ENCODE measurements at regions not wholly inside any gene's neighbourhood (a gene's known extent, or its start where the extent isn't known, plus 50 kb on each side); places are given as distances from the start of the nearest gene placed in this dataset.

DNA sequence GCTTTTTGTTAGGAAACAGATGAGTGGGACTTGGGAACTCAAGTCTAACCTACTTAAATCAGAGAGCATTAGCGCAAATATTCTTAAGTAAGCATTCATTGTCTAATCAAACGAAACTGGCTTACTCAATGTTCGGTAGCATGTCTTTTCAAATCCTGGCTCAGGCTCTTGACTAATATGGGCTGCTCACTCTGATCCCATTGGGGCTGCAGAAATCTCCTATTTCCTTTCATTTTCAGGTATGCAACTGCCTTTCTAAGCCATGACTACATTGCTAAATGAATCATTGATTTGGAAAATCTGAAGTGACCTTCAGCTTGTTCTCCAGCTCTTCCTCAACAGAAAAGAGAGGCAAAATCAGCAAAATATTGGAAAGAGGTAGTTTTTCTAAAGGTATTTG is 2084.4 kb upstream of the PIK3C3 start:
- Histone ChIP-seq H3K36me3 (ENCODE audit: low read depth, missing control alignments) (no peaks in the 10 kb centered on the region), H3K27ac (no peak overlapping the region), H3K4me3 (no peak overlapping the region), H3K9me3 (no peaks in the 10 kb centered on the region), H3K4me1 (no peaks in the 10 kb centered on the region), H3K27me3 (no peaks in the 10 kb centered on the region)
- TF ChIP-seq, protein P1, sequence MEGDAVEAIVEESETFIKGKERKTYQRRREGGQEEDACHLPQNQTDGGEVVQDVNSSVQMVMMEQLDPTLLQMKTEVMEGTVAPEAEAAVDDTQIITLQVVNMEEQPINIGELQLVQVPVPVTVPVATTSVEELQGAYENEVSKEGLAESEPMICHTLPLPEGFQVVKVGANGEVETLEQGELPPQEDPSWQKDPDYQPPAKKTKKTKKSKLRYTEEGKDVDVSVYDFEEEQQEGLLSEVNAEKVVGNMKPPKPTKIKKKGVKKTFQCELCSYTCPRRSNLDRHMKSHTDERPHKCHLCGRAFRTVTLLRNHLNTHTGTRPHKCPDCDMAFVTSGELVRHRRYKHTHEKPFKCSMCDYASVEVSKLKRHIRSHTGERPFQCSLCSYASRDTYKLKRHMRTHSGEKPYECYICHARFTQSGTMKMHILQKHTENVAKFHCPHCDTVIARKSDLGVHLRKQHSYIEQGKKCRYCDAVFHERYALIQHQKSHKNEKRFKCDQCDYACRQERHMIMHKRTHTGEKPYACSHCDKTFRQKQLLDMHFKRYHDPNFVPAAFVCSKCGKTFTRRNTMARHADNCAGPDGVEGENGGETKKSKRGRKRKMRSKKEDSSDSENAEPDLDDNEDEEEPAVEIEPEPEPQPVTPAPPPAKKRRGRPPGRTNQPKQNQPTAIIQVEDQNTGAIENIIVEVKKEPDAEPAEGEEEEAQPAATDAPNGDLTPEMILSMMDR (IDR thresholded peaks at IDR 0.05), result no peak
- TF ChIP-seq POLR2A (IDR thresholded peaks at IDR 0.05), result no peak
- WGBS, 2 donors, result 88 to 98% methylated on average over 3 of the region's 3 CpGs
- intact Hi-C loops (cut with DNase I; ENCODE audit: low total_unique reads), result no loop called here
- no peak for DNase-seq

- intact Hi-C loops (cut with DNase I; ENCODE audit: low total_unique reads), result no loop called here
- no peak overlapping the region for H3K4me3 ChIP-seq
- WGBS, 2 donors, result 18 to 60% methylated on average over 2 of the region's 2 CpGs
- no peaks in the 10 kb centered on the region for H3K36me3 ChIP-seq (ENCODE audit: low read depth, missing control alignments)
- H3K9me3 ChIP-seq, result no peaks in the 10 kb centered on the region
- no peak for TF ChIP-seq POLR2A (IDR thresholded peaks at IDR 0.05)
- TF ChIP-seq, protein P1 (IDR thresholded peaks at IDR 0.05), result no peak
- no peaks in the 10 kb centered on the region for H3K27me3 ChIP-seq
- H3K4me1 ChIP-seq, result peaks cover 14% of the 10 kb centered on the region
- peak overlapping the region; percentile 19 to 54 for H3K27ac ChIP-seq
- DNase-seq, result no peak
Measured at GRCh38 chr18:39863916-39864315, 2091.1 kb upstream of the PIK3C3 start.

DNA sequence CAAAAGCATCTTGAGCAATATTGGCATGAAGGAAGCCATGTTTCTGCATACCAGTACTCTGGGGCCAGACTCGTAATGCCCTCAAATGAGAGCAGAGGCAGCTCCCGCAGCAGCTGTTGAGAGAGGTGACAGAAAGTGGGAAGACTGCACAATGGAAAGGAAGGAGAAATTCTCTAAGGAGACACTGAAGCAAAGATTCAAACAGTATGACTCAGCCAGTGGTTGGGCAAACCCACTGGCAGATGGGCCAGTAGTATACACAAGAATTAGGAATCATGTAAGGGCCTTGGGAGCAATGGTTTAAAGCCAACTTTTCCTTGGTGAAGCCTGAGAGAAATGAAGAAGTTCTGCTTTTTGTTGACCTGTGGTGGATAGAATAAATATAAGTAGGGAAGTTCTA is 2092.7 kb upstream of the PIK3C3 start:
- Histone ChIP-seq H3K27ac (peak overlapping the region; percentile 3 to 15), H3K9me3 (no peaks in the 10 kb centered on the region), H3K36me3 (ENCODE audit: low read depth, missing control alignments) (no peaks in the 10 kb centered on the region), H3K27me3 (no peaks in the 10 kb centered on the region), H3K4me3 (no peak overlapping the region), H3K4me1 (peaks cover 14% of the 10 kb centered on the region)
- no peak for DNase-seq
- WGBS, 2 donors, result 86 to 100% methylated on average over 2 of the region's 2 CpGs
- intact Hi-C loops (cut with DNase I; ENCODE audit: low total_unique reads), result no loop called here
- no peak for TF ChIP-seq POLR2A (IDR thresholded peaks at IDR 0.05)
- TF ChIP-seq, protein P1 (IDR thresholded peaks at IDR 0.05), result no peak

- TF ChIP-seq, protein P1 (IDR thresholded peaks at IDR 0.05), result no peak
- TF ChIP-seq POLR2A (IDR thresholded peaks at IDR 0.05), result no peak
- WGBS, 2 donors, result 83 to 84% methylated on average over 3 of the region's 3 CpGs
- H3K4me1 ChIP-seq, result no peaks in the 10 kb centered on the region
- no peaks in the 10 kb centered on the region for H3K27me3 ChIP-seq
- intact Hi-C loops (cut with DNase I; ENCODE audit: low total_unique reads), result no loop called here
- DNase-seq, result no peak
- H3K4me3 ChIP-seq, result no peak overlapping the region
- no peaks in the 10 kb centered on the region for H3K36me3 ChIP-seq (ENCODE audit: low read depth, missing control alignments)
- no peaks in the 10 kb centered on the region for H3K9me3 ChIP-seq
- H3K27ac ChIP-seq, result no peak overlapping the region
Measured at GRCh38 chr18:39854291-39854690, 2100.7 kb upstream of the PIK3C3 start.

- intact Hi-C loops (cut with DNase I; ENCODE audit: low total_unique reads), result no loop called here
- WGBS, 2 donors, result 45 to 57% methylated on average over 5 of the region's 5 CpGs
- DNase-seq, result no peak
Measured at GRCh38 chr18:39846265-39846664, 2108.8 kb upstream of the PIK3C3 start.

More at GRCh38 chr18:39846265-39846664, 2108.8 kb upstream of the PIK3C3 start:
- no peaks in the 10 kb centered on the region for H3K36me3 ChIP-seq (ENCODE audit: low read depth, missing control alignments)
- no peaks in the 10 kb centered on the region for H3K27me3 ChIP-seq
- H3K4me1 ChIP-seq, result peaks cover 6% of the 10 kb centered on the region
- TF ChIP-seq POLR2A (IDR thresholded peaks at IDR 0.05), result no peak
- TF ChIP-seq, protein P1 (IDR thresholded peaks at IDR 0.05), result no peak
- H3K4me3 ChIP-seq, result no peak overlapping the region
- H3K27ac ChIP-seq, result no peak overlapping the region
- H3K9me3 ChIP-seq, result no peaks in the 10 kb centered on the region

All from testis (tissue), 2 donors.